AG04449 (cell line): ENCODE measurements at regions not wholly inside any gene's neighbourhood (a gene's known extent, or its start where the extent isn't known, plus 50 kb on each side); places are given as distances from the start of the nearest gene placed in this dataset.

Experiments
- CTCF ChIA-PET: fragments of 350-600 bp; formaldehyde crosslinking; extraction: SDS; loops from one replicate; lab custom pipeline; 2021; ENCODE audit warnings: antibody characterized with exemption; lab: Yijun Ruan, JAX
- POLR2A ChIA-PET: fragments of 400-600, 350-600 bp; formaldehyde crosslinking; extraction: SDS; loops from one replicate; lab custom pipeline; 2020; ENCODE audit warnings: antibody characterized with exemption, inconsistent platforms; lab: Yijun Ruan, JAX
- DNase-seq: peaks from one replicate; pipeline ENCODE4 v3.0.0-alpha.2; 2010; ENCODE audit warnings: low read depth, low spot score
- H3K4me3 ChIP-seq: 2 replicates; pipeline ENCODE4 v1.5.1; 2011; ENCODE audit warnings: low read depth, mild to moderate bottlenecking, control low read depth, low read length
- CTCF ChIP-seq: IDR thresholded peaks from one replicate; pipeline ENCODE4 v1.5.1; 2011; ENCODE audit warnings: mild to moderate bottlenecking, moderate library complexity, low read length, control low read depth, inconsistent platforms; ENCODE audit not compliant: insufficient read depth; ENCODE audit errors: missing control alignments

- no peak for DNase-seq
- ChIA-PET POLR2A (no interaction called here), CTCF (no interaction called here)
- TF ChIP-seq CTCF = no peak
- no peak overlapping the region for H3K4me3 ChIP-seq
These were observed 72.7 kb upstream of the FAM136A start for GRCh38 chr2:70374616-70375015.

- H3K4me3 ChIP-seq = no peak overlapping the region
- POLR2A ChIA-PET = no interaction called here
- no peak for TF ChIP-seq CTCF
- CTCF ChIA-PET = interaction anchor here (0.9 kb wide), 1 partner anchor 68 kb away, joined by 3 read pairs; no protein-coding TSS in a partner anchor
- peak; percentile 12 for DNase-seq
These were observed 69.9 kb upstream of the FAM136A start for GRCh38 chr2:70371753-70372152.

- POLR2A ChIA-PET = no interaction called here
- no peak for TF ChIP-seq CTCF
- no peak overlapping the region for H3K4me3 ChIP-seq
- CTCF ChIA-PET = no interaction called here
- DNase-seq = no peak
These were observed 67.2 kb upstream of the FAM136A start for GRCh38 chr2:70369082-70369481.

- POLR2A ChIA-PET = no interaction called here
- CTCF ChIA-PET = no interaction called here
- DNase-seq = no peak
- H3K4me3 ChIP-seq = no peak overlapping the region
- no peak for TF ChIP-seq CTCF
These were observed 66.7 kb upstream of the FAM136A start for GRCh38 chr2:70368545-70368944.

- CTCF ChIA-PET = no interaction called here
- no peak for TF ChIP-seq CTCF
- no peak for DNase-seq
These were observed 66.0 kb upstream of the FAM136A start for GRCh38 chr2:70367722-70368323.

GRCh38 chr2:70362661-70363060 is 60.8 kb upstream of the FAM136A start:
- DNase-seq = no peak

More at GRCh38 chr2:70367722-70368323, 66.0 kb upstream of the FAM136A start:
- no peak overlapping the region for H3K4me3 ChIP-seq
- POLR2A ChIA-PET = no interaction called here

More at GRCh38 chr2:70362661-70363060, 60.8 kb upstream of the FAM136A start:
- CTCF ChIA-PET = interaction anchor here (0.8 to 1.4 kb wide), 2 partner anchors 255 to 294 kb away, joined by 3 to 4 read pairs; no protein-coding TSS in a partner anchor
- H3K4me3 ChIP-seq = no peak overlapping the region
- POLR2A ChIA-PET = no interaction called here
- no peak for TF ChIP-seq CTCF
